ENCODE measurements at regions not wholly inside any gene's neighbourhood (a gene's known extent, or its start where the extent isn't known, plus 50 kb on each side); places are given as distances from the start of the nearest gene placed in this dataset.

GRCh38 chr10:78146200-78146599 is 112.5 kb downstream of the RPS24 start:
- ChIA-PET POLR2A (no interaction called here), RAD21 (ENCODE audit: low non-redundant PET in 1 of 2, low total read pairs in 2 of 2, uncharacterized antibody in 2 of 2, unreplicated experiment in 2 of 2) (no interaction called here), CTCF (no interaction called here)
- Histone ChIP-seq H3K27me3 (ENCODE audit: insufficient read depth, low read length) (0 out of 2 replicates have a peak, but pooled peaks cover 11% of the 10 kb centered on the region), H2AFZ (ENCODE audit: low read depth, low read length, poor library complexity, severe bottlenecking) (no peak overlapping the region), H3K4me3 (replicated peaks in 1 of 2; ENCODE audit: low read depth in 1 of 2, low read length in 2 of 2) (no peak overlapping the region), H4K20me1 (ENCODE audit: insufficient read depth) (no peaks in the 10 kb centered on the region), H3K4me1 (ENCODE audit: control insufficient read depth in 1 of 2, insufficient read depth in 2 of 2, low read length in 2 of 2) (peaks cover 0 to 5% of the 10 kb centered on the region in 2 experiments; a peak in 1 of 4 replicates), H3K9me2 (ENCODE audit: insufficient read depth) (no peaks in the 10 kb centered on the region), H3K9ac (ENCODE audit: low read length) (no peak overlapping the region), H3K27ac (ENCODE audit: low read depth, low read length) (no peak overlapping the region), H3K9me3 (ENCODE audit: control insufficient read depth in 1 of 2, insufficient read depth in 1 of 2, low read depth in 1 of 2, low read length in 2 of 2) (no peaks in the 10 kb centered on the region), H3K79me2 (ENCODE audit: insufficient read depth, low read length) (no peaks in the 10 kb centered on the region), H3K36me3 (ENCODE audit: control insufficient read depth in 1 of 2, insufficient read depth in 2 of 2, low read length in 2 of 2) (no peaks in the 10 kb centered on the region), H3K4me2 (ENCODE audit: low read length) (no peak overlapping the region)
- BruUV-seq (replicated peaks), result no TSS peak
- intact Hi-C loops (cut with micrococcal nuclease), result no loop called here
- TF ChIP-seq POLR2AphosphoS5 (IDR thresholded peaks at IDR 0.05; ENCODE audit: low read depth, low read length) (no peak), FOSL1 (IDR thresholded peaks at IDR 0.05; ENCODE audit: low read depth) (no peak)
- DNase-seq (ENCODE audit: low read depth, low spot score) (no peak), ATAC-seq (no peak)

DNA sequence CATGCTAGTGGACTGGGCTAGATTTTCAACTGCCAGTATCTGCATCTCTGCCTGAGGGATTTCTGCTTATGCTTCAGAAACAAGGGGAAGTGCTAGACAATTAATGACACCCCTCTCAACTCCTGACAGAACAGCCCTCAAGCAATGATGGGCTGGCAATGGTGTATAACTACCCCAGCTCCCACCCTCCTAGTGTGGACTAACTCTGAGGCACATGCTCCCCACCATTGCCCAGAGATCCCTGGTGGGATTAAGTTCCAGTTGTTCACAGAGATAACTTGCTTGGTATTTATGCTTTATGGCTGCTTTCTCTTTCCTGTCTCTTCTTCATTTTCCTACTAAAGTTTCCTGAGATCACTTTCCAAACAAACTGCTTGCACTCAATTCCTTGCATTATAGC is 113.5 kb downstream of the RPS24 start:
- Histone ChIP-seq H3K36me3 (ENCODE audit: control insufficient read depth in 1 of 2, insufficient read depth in 2 of 2, low read length in 2 of 2) (no peaks in the 10 kb centered on the region), H3K9me2 (ENCODE audit: insufficient read depth) (no peaks in the 10 kb centered on the region), H3K4me3 (replicated peaks in 1 of 2; ENCODE audit: low read depth in 1 of 2, low read length in 2 of 2) (no peak overlapping the region), H3K4me2 (ENCODE audit: low read length) (no peak overlapping the region), H3K9me3 (ENCODE audit: control insufficient read depth in 1 of 2, insufficient read depth in 1 of 2, low read depth in 1 of 2, low read length in 2 of 2) (no peaks in the 10 kb centered on the region), H2AFZ (ENCODE audit: low read depth, low read length, poor library complexity, severe bottlenecking) (no peak overlapping the region), H3K9ac (ENCODE audit: low read length) (no peak overlapping the region), H3K27me3 (ENCODE audit: insufficient read depth, low read length) (0 out of 2 replicates have a peak, but pooled peaks cover 8% of the 10 kb centered on the region), H3K4me1 (ENCODE audit: control insufficient read depth in 1 of 2, insufficient read depth in 2 of 2, low read length in 2 of 2) (peaks cover 0 to 5% of the 10 kb centered on the region in 2 experiments; a peak in 1 of 4 replicates), H3K79me2 (ENCODE audit: insufficient read depth, low read length) (no peaks in the 10 kb centered on the region), H3K27ac (ENCODE audit: low read depth, low read length) (no peak overlapping the region), H4K20me1 (ENCODE audit: insufficient read depth) (no peaks in the 10 kb centered on the region)
- intact Hi-C loops (cut with micrococcal nuclease), result no loop called here
- DNase-seq (ENCODE audit: low read depth, low spot score), result no peak
- POLR2A ChIA-PET, result no interaction called here
- RAD21 ChIA-PET (ENCODE audit: low non-redundant PET in 1 of 2, low total read pairs in 2 of 2, uncharacterized antibody in 2 of 2, unreplicated experiment in 2 of 2), result no interaction called here
- BruUV-seq (replicated peaks), result no TSS peak
- no peak for ATAC-seq
- CTCF ChIA-PET, result no interaction called here
- no peak for TF ChIP-seq SP1 (IDR thresholded peaks at IDR 0.05; ENCODE audit: low read depth)
- TF ChIP-seq EGR1 (IDR thresholded peaks at IDR 0.05; ENCODE audit: low read depth), result no peak
- no peak for TF ChIP-seq ZNF274 (IDR thresholded peaks at IDR 0.05; ENCODE audit: low read depth, low read length)
- TF ChIP-seq, protein P1, sequence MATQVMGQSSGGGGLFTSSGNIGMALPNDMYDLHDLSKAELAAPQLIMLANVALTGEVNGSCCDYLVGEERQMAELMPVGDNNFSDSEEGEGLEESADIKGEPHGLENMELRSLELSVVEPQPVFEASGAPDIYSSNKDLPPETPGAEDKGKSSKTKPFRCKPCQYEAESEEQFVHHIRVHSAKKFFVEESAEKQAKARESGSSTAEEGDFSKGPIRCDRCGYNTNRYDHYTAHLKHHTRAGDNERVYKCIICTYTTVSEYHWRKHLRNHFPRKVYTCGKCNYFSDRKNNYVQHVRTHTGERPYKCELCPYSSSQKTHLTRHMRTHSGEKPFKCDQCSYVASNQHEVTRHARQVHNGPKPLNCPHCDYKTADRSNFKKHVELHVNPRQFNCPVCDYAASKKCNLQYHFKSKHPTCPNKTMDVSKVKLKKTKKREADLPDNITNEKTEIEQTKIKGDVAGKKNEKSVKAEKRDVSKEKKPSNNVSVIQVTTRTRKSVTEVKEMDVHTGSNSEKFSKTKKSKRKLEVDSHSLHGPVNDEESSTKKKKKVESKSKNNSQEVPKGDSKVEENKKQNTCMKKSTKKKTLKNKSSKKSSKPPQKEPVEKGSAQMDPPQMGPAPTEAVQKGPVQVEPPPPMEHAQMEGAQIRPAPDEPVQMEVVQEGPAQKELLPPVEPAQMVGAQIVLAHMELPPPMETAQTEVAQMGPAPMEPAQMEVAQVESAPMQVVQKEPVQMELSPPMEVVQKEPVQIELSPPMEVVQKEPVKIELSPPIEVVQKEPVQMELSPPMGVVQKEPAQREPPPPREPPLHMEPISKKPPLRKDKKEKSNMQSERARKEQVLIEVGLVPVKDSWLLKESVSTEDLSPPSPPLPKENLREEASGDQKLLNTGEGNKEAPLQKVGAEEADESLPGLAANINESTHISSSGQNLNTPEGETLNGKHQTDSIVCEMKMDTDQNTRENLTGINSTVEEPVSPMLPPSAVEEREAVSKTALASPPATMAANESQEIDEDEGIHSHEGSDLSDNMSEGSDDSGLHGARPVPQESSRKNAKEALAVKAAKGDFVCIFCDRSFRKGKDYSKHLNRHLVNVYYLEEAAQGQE (IDR thresholded peaks at IDR 0.05; ENCODE audit: low read depth), result no peak
- TF ChIP-seq CBX3 (IDR thresholded peaks at IDR 0.05; ENCODE audit: low read depth), result no peak
- no peak for TF ChIP-seq YY1 (IDR thresholded peaks at IDR 0.05; ENCODE audit: extremely low read depth, insufficient replicate concordance, low read depth, low read length)
- TF ChIP-seq RAD21 (IDR thresholded peaks at IDR 0.05; ENCODE audit: low read depth), result no peak
- no peak for TF ChIP-seq TCF7L2 (IDR thresholded peaks at IDR 0.05; ENCODE audit: borderline replicate concordance, extremely low read depth, insufficient read depth, insufficient read length)
- no peak for TF ChIP-seq FOSL1 (IDR thresholded peaks at IDR 0.05; ENCODE audit: low read depth)
- TF ChIP-seq CTCF (IDR thresholded peaks at IDR 0.05 in 2 of 3, conservative IDR thresholded peaks at IDR 0.05 in 1 of 3; ENCODE audit: borderline replicate concordance in 1 of 3, insufficient read depth in 1 of 3, low read depth in 2 of 3, low read length in 2 of 3), result no peak
- no peak for TF ChIP-seq POLR2AphosphoS5 (IDR thresholded peaks at IDR 0.05; ENCODE audit: low read depth, low read length)
- TF ChIP-seq ELF1 (IDR thresholded peaks at IDR 0.05; ENCODE audit: borderline replicate concordance, low read depth), result no peak
- no peak for TF ChIP-seq EZH2 (IDR thresholded peaks at IDR 0.05)
- TF ChIP-seq EZH2phosphoT487 (IDR thresholded peaks at IDR 0.05; ENCODE audit: borderline replicate concordance), result no peak
- TF ChIP-seq MAX (IDR thresholded peaks at IDR 0.05), result no peak

Measured in HCT116 (cell line).